HS-27A (cell line): ENCODE measurements at regions not wholly inside any gene's neighbourhood (a gene's known extent, or its start where the extent isn't known, plus 50 kb on each side); places are given as distances from the start of the nearest gene placed in this dataset.
"Not testable (repeated sequence)": the region's sequence is repeated elsewhere in the genome, so short reads cannot be mapped to it uniquely, and the experiment has no call there.

Experiments
- DNase-seq: peaks from one replicate; pipeline ENCODE4 v3.0.0-alpha.2; 2012; ENCODE audit warnings: low read depth, missing footprints

- no peak for DNase-seq
Observed at GRCh38 chr6:101113468-101114260, 232.5 kb upstream of the ASCC3 start.

DNA sequence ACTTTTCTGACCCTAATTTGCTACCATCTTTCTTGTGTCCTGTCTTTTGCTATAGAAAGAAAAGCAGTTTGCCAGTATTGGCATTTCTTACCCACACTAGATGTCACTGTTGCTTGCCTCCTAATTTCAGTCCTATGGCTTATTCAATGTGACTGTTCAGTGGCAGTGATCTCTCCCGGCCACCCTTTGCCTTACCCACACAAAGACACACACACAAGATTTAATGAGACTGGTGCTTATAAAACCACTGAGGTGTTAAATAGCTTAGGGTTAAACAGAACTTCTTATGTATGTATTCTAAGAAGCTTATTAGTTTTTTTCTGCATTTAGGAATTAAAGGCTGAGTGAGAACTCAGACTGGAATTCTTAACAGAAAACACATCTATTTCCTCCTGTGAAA is 233.6 kb upstream of the ASCC3 start:
- DNase-seq: no peak

- DNase-seq: no peak
Observed at GRCh38 chr6:101116337-101116736, 235.2 kb upstream of the ASCC3 start.

DNA sequence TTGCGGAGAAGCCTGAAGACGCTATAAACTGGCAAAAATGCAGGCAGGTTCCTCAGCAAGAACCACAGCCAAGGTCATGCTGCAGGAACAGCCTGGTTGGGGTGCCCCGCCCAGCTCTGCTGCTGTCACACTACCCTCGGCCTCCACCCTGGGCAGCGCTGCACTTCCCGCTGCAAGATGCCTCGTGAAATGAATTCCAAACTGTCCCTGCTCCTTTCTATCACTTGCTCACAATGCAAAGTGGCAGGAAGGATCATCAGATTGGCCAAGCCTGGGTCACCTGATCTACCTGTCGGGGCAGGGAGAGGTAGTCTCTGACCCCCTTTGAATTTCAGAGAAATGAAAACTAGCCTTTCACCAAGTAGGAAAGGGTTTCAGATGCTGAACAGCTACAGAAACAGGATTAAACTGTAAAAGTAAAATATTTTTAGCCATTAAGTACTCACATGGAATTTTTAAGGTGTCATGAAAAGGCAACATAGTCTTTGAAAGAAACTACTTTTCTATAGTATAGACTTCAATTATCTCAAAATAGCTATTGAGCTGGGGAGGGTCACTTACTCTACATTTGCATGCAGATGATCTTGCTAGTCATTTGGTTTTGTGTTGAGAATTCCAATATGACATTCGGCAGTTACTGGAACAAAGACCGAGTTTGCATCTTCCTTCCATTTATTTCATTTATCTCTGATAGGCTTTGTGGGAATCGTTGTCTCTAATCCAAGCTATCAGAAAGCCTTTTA is 236.4 kb upstream of the ASCC3 start:
- DNase-seq: no peak

DNA sequence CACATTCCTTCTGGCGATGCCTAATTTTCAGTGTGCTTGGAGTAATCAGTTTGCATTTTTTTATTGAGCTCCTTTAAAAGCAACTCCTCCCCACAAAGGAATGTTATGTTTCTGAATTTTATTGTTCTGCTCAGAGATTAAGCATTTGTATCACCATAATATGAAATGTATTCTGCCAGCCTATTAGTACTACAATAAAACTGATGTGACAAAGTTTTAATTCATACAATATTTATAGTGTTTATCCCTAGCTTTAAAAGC is 236.9 kb upstream of the ASCC3 start:
- DNase-seq: no peak

GRCh38 chr6:101120747-101121146 is 239.6 kb upstream of the ASCC3 start:
- DNase-seq: no peak

- no peak for DNase-seq
Observed at GRCh38 chr6:101125380-101125971, 244.3 kb upstream of the ASCC3 start.

- no peak for DNase-seq
Observed at GRCh38 chr6:101126501-101126900, 245.4 kb upstream of the ASCC3 start.

GRCh38 chr6:101129851-101130250 is 248.7 kb upstream of the ASCC3 start:
- DNase-seq: no peak

GRCh38 chr6:101146389-101146788 is 247.1 kb upstream of the GRIK2 start:
- peak; percentile 9 for DNase-seq

DNA sequence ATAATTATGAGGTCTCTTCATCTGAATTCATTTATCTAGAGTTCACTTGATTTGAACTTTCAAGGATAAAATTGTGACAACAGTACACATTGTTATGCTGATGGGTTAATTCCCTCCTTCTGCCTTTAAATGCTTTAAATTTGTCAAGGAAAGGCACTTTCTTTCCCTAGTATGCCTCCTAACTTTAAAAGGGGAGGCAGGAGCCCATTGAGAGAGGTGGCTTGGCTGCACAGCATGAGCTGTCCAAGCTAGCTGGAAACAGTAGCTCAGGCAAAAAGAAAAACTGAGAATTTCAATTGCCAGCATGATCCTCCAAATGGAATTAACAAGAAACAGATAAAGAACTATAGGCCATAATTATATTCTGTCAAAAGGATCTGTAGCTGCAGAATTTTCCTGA is 243.3 kb upstream of the GRIK2 start:
- no peak for DNase-seq

- DNase-seq: not testable (repeated sequence)
Observed at GRCh38 chr6:101157638-101158037, 235.9 kb upstream of the GRIK2 start.

- DNase-seq: no peak
Observed at GRCh38 chr6:101163611-101164010, 229.9 kb upstream of the GRIK2 start.

- no peak for DNase-seq
Observed at GRCh38 chr6:101167638-101168037, 225.9 kb upstream of the GRIK2 start.

GRCh38 chr6:101171049-101171448 is 222.5 kb upstream of the GRIK2 start:
- not testable (repeated sequence) for DNase-seq

DNA sequence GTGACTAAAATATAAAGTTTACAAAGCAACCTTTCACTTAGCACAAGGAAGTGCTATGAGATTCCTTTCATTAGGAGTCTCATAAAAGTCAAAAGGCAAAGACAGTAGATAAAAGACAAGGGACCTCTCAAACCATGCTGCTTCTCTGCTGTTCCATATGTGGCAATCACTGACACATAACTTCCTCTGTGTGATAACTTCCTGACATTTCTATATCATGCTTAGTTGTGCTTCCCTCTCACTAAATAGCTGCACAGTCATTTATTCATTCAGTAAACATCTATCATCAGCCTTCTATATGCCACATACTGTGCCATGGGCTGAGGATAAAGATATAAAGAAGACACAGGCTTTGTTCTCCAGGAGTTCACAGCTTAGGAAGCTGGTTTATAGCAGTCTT is 214.8 kb upstream of the GRIK2 start:
- no peak for DNase-seq

- DNase-seq: no peak
Observed at GRCh38 chr6:101181006-101181405, 212.5 kb upstream of the GRIK2 start.

- DNase-seq: not testable (repeated sequence)
Observed at GRCh38 chr6:101188285-101188798, 205.2 kb upstream of the GRIK2 start.

- DNase-seq: peak; percentile 46
Observed at GRCh38 chr6:101195588-101195987, 197.9 kb upstream of the GRIK2 start.

GRCh38 chr6:101199441-101199840 is 194.1 kb upstream of the GRIK2 start:
- DNase-seq: no peak

- no peak for DNase-seq
Observed at GRCh38 chr6:101202867-101203374, 190.6 kb upstream of the GRIK2 start.

DNA sequence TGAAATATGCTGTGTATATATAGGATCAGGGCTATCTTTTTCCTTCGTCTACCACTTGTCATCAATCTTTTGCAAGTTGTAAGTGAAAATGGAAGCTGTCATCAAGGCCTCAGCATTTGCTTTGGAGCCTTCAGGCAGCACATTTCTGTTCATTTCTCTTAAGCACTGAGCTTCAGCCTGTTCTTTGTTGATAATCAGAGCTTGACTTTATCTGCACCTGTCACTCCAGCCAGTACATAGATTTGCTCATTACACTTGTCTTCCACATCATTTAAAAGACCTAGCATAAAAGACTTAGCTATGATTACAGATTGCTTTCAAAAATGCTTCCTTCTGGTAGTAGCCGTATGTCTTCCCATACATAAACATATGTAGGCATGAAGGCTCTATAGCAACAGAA is 189.8 kb upstream of the GRIK2 start:
- DNase-seq: no peak

DNA sequence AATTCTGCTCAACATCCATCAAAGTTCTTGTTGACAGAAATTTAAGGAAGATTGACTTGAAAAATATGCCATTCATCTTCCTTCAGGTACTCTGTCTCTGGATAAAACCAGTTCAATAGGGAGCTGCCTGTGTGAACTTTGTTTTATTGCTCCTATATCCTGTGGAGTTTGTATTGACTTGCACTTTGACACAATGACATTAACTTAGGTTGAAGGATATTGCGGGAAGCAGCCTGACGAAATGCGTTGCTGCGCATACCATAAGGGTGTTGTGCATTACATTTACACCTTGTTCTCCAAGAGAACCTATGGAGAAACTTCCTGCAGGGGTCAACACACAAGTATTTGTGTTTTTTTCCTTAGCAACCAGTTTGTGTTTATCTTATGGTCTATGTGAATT is 185.4 kb upstream of the GRIK2 start:
- DNase-seq: no peak
